Activated T-helper 17 cell treated with anti-CD3 and anti-CD28 coated beads, Interleukin-2, amount 50 U/mL, for 72 hours (primary cell): ENCODE measurements at regions not wholly inside any gene's neighbourhood (a gene's known extent, or its start where the extent isn't known, plus 50 kb on each side); places are given as distances from the start of the nearest gene placed in this dataset.

Source experiments
- ATAC-seq: fragments of 150-1000 bp; cut with Tn5 transposase; replicated peaks from 2 replicates; pipeline ENCODE4 v1.10.0; 2021; ENCODE audit warnings: mild to moderate bottlenecking, moderate library complexity
- H3K27ac Mint-ChIP-seq: one replicate; pipeline ENCODE4 v1.8.0; 2022; ENCODE audit warnings: mixed read lengths
- H3K27me3 Mint-ChIP-seq: one replicate; pipeline ENCODE4 v1.8.0; 2022; ENCODE audit warnings: mixed read lengths
- H3K36me3 Mint-ChIP-seq: one replicate; pipeline ENCODE4 v1.8.0; 2022; ENCODE audit warnings: low read depth, mild to moderate bottlenecking, mixed read lengths
- H3K4me1 Mint-ChIP-seq: one replicate; pipeline ENCODE4 v1.8.0; 2022; ENCODE audit warnings: mixed read lengths
- H3K4me3 Mint-ChIP-seq: one replicate; pipeline ENCODE4 v1.8.0; 2022; ENCODE audit warnings: mild to moderate bottlenecking, mixed read lengths
- H3K9me3 Mint-ChIP-seq: one replicate; pipeline ENCODE4 v1.8.0; 2022; ENCODE audit warnings: mixed read lengths

- Mint-ChIP-seq H3K27me3 (peaks cover 3% of the 10 kb centered on the region), H3K4me1 (no peaks in the 10 kb centered on the region), H3K4me3 (no peak overlapping the region), H3K9me3 (peaks cover 3% of the 10 kb centered on the region), H3K36me3 (no peaks in the 10 kb centered on the region), H3K27ac (no peak overlapping the region)
- ATAC-seq: no peak
Observed at GRCh38 chr2:45337481-45337880, 273.6 kb downstream of the SRBD1 start.

DNA sequence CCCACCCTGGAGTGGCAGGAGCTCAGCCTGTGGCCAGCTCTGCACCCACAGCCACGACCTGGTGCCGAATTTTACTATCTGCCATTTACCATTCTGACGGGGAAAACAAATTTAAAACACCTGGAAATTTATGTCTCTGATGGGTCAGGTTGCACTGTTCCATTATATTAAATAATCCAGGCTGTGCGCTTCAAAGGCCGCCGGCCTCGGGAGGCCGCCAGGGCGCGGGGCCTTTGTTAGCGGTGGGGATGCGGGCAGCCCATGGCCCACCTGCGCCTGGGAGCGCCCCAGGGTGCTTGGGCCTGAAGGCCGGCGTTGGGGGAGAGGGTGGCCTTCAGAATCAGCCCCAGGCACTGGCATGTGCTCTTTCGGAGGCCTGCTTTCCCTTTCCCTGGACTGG lies 276.9 kb downstream of the SRBD1 start:
- no peak overlapping the region for H3K27ac Mint-ChIP-seq
- H3K4me1 Mint-ChIP-seq: no peaks in the 10 kb centered on the region
- no peaks in the 10 kb centered on the region for H3K27me3 Mint-ChIP-seq
- no peak overlapping the region for H3K4me3 Mint-ChIP-seq
- no peak for ATAC-seq
- H3K9me3 Mint-ChIP-seq: no peaks in the 10 kb centered on the region
- H3K36me3 Mint-ChIP-seq: no peaks in the 10 kb centered on the region

GRCh38 chr2:45332567-45332966 lies 278.5 kb downstream of the SRBD1 start:
- Mint-ChIP-seq H3K27me3 (no peaks in the 10 kb centered on the region), H3K9me3 (no peaks in the 10 kb centered on the region), H3K4me3 (no peak overlapping the region), H3K4me1 (no peaks in the 10 kb centered on the region), H3K36me3 (no peaks in the 10 kb centered on the region), H3K27ac (no peak overlapping the region)
- no peak for ATAC-seq

DNA sequence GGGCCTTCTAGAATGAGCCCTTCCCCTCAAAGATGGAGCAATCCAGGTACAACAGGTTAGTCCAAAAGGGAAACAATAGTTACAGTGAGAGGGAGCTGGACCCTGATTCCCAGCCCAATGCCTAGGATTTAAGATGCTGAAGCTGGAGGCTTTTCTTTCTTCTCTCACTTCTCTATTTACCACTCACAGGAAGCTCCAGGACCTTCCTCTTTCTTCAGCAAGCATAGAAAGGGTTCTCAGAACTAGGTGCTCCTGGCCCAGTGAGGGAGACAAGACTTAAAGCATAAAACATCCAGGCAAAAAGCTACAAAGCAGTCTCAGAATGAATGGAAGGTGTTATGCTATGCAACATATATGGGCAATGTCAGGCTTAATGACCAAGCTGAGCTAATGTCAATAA lies 279.0 kb downstream of the SRBD1 start:
- Mint-ChIP-seq H3K27me3 (no peaks in the 10 kb centered on the region), H3K9me3 (no peaks in the 10 kb centered on the region), H3K27ac (no peak overlapping the region), H3K4me3 (no peak overlapping the region), H3K36me3 (no peaks in the 10 kb centered on the region), H3K4me1 (no peaks in the 10 kb centered on the region)
- no peak for ATAC-seq

- ATAC-seq: no peak
- H3K9me3 Mint-ChIP-seq: no peaks in the 10 kb centered on the region
- no peak overlapping the region for H3K27ac Mint-ChIP-seq
- no peaks in the 10 kb centered on the region for H3K4me1 Mint-ChIP-seq
- no peaks in the 10 kb centered on the region for H3K27me3 Mint-ChIP-seq
- H3K36me3 Mint-ChIP-seq: no peaks in the 10 kb centered on the region
- no peak overlapping the region for H3K4me3 Mint-ChIP-seq
Observed at GRCh38 chr2:45331410-45331786, 279.7 kb downstream of the SRBD1 start.

DNA sequence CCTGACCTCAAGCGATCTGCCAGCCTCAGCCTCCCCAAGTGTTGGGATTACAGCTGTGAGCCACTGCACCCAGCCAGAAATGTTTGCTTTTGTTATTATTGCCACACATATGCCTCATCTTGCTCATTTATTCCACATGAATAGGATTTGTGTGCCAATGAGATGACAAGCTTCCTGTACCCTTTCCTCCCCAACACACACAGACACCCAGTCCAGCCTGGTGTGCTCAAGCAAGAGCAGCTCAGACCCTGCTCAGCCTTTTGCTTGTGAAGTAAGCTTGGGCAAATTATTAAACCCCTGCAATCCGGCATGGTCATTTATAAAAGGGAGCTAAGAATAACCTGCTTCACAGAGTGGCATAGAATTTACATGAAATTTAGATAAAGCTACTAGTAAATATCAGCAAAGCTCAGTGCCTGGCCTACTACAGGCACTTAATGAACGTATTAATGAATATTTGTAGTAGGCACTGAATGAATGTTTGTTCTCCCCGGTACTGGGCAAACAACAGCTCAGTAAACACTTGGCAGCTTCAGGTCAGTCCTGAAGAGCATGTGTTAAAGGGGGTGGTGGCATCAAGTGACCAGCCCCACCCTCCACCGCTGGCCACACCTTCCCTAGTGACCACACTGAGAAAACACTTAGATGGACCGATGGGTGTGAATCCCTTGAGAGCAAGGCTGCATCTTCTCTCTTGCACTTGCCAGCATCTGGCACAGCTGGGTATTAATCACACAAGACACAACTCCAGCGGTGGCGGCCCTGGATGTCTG lies 280.2 kb downstream of the SRBD1 start:
- H3K36me3 Mint-ChIP-seq: no peaks in the 10 kb centered on the region
- no peaks in the 10 kb centered on the region for H3K27me3 Mint-ChIP-seq
- H3K9me3 Mint-ChIP-seq: no peaks in the 10 kb centered on the region
- H3K4me3 Mint-ChIP-seq: no peak overlapping the region
- ATAC-seq: no peak
- H3K4me1 Mint-ChIP-seq: no peaks in the 10 kb centered on the region
- H3K27ac Mint-ChIP-seq: no peak overlapping the region

DNA sequence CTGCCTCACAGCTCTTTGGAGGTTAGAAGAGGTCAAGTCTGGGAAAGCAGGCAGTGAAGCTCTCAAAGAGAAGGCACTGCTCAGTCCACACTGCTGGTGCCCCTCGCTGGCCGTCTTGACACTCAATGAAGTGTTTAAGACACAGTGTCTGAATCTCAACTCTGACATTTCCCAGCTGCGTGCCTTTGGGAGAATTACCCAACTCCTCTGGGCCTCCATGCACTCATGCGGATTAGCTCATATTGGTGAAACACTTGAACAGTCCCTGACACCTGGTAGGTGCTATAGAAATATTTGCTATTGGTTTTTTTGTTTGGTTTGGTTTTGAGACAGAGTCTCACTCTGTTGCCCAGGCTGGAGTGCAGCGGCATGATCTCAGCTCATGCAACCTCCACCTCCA lies 281.0 kb downstream of the SRBD1 start:
- H3K27ac Mint-ChIP-seq: no peak overlapping the region
- H3K4me1 Mint-ChIP-seq: no peaks in the 10 kb centered on the region
- H3K4me3 Mint-ChIP-seq: no peak overlapping the region
- H3K9me3 Mint-ChIP-seq: no peaks in the 10 kb centered on the region
- H3K36me3 Mint-ChIP-seq: no peaks in the 10 kb centered on the region
- ATAC-seq: no peak
- H3K27me3 Mint-ChIP-seq: no peaks in the 10 kb centered on the region

DNA sequence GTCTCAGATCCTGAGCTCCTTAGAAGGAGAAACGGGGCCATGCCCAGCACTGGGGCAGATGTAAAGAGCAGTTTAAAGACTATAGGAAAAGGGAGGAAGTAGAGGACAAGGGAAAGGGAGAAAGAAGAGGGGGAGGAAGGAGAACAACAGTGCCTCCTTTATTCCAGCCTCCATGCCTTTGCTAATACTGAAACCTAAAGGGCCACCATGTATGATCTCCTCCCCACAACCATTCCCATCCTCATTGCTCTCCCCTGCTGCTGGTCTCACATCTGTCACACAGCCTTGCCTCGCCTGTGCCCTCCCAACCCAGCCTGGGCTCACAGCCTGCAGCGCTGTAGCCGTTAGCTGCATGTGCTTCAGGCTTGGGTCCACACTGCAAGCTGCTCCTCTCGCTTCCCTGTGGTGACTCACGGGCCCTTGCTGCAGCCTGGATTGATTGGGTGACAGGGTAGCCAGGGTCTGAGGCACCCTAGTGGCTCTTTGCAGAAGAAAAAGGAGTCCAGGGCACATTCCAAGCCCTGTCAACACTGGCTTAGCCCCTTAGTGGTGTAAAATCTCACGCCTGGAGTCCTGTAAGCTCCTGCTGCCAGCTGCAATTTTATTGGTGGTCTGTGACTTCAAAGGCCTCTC lies 281.9 kb downstream of the SRBD1 start:
- H3K9me3 Mint-ChIP-seq: no peaks in the 10 kb centered on the region
- H3K4me1 Mint-ChIP-seq: no peaks in the 10 kb centered on the region
- H3K27ac Mint-ChIP-seq: no peak overlapping the region
- no peak overlapping the region for H3K4me3 Mint-ChIP-seq
- H3K36me3 Mint-ChIP-seq: no peaks in the 10 kb centered on the region
- no peak for ATAC-seq
- H3K27me3 Mint-ChIP-seq: no peaks in the 10 kb centered on the region

GRCh38 chr2:45328264-45328870 lies 282.7 kb downstream of the SRBD1 start:
- H3K9me3 Mint-ChIP-seq: no peaks in the 10 kb centered on the region
- no peaks in the 10 kb centered on the region for H3K4me1 Mint-ChIP-seq
- H3K36me3 Mint-ChIP-seq: no peaks in the 10 kb centered on the region
- no peaks in the 10 kb centered on the region for H3K27me3 Mint-ChIP-seq
- no peak overlapping the region for H3K4me3 Mint-ChIP-seq
- no peak overlapping the region for H3K27ac Mint-ChIP-seq
- no peak for ATAC-seq

GRCh38 chr2:45323344-45323743 lies 287.7 kb downstream of the SRBD1 start:
- no peaks in the 10 kb centered on the region for H3K36me3 Mint-ChIP-seq

DNA sequence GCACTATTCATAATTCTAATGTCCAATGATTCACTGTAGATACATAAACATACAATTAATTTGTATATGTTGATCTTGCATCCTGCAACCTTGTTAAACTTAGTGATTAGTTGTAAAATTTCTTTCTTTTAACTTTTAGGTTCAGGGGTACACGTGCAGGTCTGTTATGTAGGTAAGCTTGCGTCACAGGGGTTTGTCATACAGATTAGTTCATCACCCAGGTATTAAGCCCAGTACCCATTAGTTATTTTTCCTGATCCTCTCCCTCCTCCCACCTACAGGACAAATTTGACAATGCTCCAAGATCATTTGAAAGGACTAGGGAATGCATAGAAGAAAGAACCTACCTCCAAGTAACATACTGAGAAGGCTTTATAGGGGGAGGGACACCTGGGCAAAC lies 290.1 kb downstream of the SRBD1 start:
- peaks cover 13% of the 10 kb centered on the region for H3K27me3 Mint-ChIP-seq
- no peaks in the 10 kb centered on the region for H3K9me3 Mint-ChIP-seq
- no peak overlapping the region for H3K4me3 Mint-ChIP-seq
- ATAC-seq: no peak
- H3K36me3 Mint-ChIP-seq: no peaks in the 10 kb centered on the region
- no peaks in the 10 kb centered on the region for H3K4me1 Mint-ChIP-seq
- no peak overlapping the region for H3K27ac Mint-ChIP-seq

More at GRCh38 chr2:45323344-45323743, 287.7 kb downstream of the SRBD1 start:
- no peak overlapping the region for H3K4me3 Mint-ChIP-seq
- no peak overlapping the region for H3K27ac Mint-ChIP-seq
- peaks cover 13% of the 10 kb centered on the region for H3K27me3 Mint-ChIP-seq
- no peaks in the 10 kb centered on the region for H3K4me1 Mint-ChIP-seq
- no peaks in the 10 kb centered on the region for H3K9me3 Mint-ChIP-seq
- ATAC-seq: no peak

DNA sequence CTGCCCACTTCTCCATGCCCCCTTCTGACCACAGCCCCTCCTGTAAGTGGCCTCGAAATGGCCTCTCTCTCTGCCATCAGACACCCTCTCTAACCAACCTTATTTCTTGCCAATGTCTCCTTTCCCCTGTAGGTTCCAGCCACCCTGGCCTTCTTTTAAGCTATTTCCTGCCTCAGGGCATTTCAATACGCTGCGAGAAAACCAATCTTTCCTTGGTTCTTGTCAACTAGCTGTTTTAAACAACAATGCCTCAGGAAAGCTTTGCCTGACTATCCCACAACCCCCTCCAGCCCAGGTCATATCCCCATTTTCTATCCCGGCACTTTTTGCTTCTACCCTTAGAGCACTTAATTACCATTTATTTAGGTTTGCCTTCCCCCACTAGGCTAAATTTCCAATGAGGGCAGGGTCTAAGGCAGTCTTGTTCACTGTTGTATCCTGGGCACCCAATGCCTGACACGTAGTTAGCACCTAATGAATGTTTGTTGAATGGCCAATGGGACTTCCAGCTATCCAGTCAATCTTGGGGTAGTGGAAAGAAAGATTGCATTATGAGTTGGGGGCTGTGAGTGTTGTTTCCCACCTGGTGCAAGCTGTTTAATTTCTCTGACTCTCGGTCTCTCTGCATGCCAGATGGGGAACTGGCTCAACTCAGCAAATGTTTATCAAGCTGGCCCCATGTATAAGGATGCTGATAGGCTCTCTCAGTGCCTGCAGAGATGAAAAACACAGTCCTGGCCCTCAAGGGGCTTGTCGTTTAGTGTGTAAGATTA lies 291.2 kb downstream of the SRBD1 start:
- H3K27ac Mint-ChIP-seq: no peak overlapping the region
- no peak for ATAC-seq
- H3K4me3 Mint-ChIP-seq: no peak overlapping the region
- H3K9me3 Mint-ChIP-seq: no peaks in the 10 kb centered on the region
- H3K4me1 Mint-ChIP-seq: no peaks in the 10 kb centered on the region
- H3K36me3 Mint-ChIP-seq: no peaks in the 10 kb centered on the region
- H3K27me3 Mint-ChIP-seq: peaks cover 13% of the 10 kb centered on the region

DNA sequence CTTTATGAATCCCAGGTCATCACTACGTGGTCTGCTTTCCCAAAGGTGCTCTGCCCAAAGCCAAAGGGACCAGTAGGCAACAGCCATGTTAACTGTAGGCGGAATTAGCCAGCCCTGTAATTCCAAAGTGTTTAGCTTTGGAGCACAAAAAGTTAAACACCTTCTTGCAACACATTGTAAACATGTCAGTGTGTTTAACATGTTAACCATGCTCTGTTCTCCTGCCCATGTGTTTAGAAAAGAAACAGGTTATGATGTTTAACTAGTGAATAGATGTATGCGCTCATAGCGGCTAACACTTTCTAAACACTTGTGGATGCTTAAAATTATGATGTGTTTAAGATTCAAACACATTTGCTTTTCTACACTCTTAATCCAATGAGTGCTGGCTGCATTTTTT lies 292.4 kb downstream of the SRBD1 start:
- no peak for ATAC-seq
- H3K4me3 Mint-ChIP-seq: no peak overlapping the region
- H3K27ac Mint-ChIP-seq: no peak overlapping the region
- H3K27me3 Mint-ChIP-seq: peaks cover 13% of the 10 kb centered on the region
- H3K36me3 Mint-ChIP-seq: no peaks in the 10 kb centered on the region
- H3K4me1 Mint-ChIP-seq: no peaks in the 10 kb centered on the region
- no peaks in the 10 kb centered on the region for H3K9me3 Mint-ChIP-seq

- Mint-ChIP-seq H3K27me3 (peaks cover 13% of the 10 kb centered on the region), H3K4me3 (no peak overlapping the region), H3K27ac (no peak overlapping the region), H3K36me3 (no peaks in the 10 kb centered on the region), H3K9me3 (no peaks in the 10 kb centered on the region), H3K4me1 (no peaks in the 10 kb centered on the region)
- ATAC-seq: no peak
Observed at GRCh38 chr2:45316576-45317338, 294.3 kb downstream of the SRBD1 start.
